Erythroblast (primary cell): ENCODE measurements at regions not wholly inside any gene's neighbourhood (a gene's known extent, or its start where the extent isn't known, plus 50 kb on each side); places are given as distances from the start of the nearest gene placed in this dataset.

ENCODE experiments used
- DNase-seq, 2 experiments: peaks; one replicate each; lab custom pipeline; 2025; lab: John Stamatoyannopoulos, UW
- GATA1 ChIP-seq: IDR thresholded peaks from 2 replicates; pipeline ENCODE4 v1.6.1; 2011; ENCODE audit warnings: low read depth, mild to moderate bottlenecking, control low read depth, low read length, moderate library complexity
- POLR2A ChIP-seq: IDR thresholded peaks from 2 replicates; pipeline ENCODE4 v1.6.1; 2011; ENCODE audit warnings: mild to moderate bottlenecking, low read length

DNA sequence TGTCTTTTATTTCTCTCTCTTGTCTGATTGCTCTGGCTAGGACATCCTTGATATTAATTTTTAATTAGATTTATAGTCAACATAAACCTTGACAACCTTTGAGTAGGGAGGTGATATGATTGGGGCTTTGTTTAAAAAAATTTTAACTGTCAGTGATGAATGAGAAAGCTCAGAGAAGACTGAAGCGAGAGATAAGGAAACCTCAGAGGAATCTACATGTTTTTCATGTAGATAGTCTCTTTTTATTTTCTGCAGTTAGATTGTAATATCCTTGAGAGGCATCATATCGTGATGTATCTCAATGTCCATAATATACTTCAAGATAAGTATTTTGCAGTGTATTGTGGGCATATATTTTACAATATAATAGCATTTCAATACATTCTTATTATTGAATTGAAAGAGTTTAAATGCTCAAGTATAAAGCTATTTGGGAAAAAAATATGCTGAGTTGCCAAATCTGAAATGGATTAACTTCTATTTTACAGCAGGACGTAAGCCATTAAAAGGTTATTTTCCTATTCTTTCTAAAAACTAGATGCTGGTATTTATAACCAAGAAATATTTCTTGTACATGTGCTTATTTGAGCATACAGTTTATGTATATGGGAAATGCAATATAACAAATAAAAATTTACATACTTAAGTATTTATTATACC, 802.4 kb upstream of the ADGRL4 start:
- DNase-seq = peak in 1 of 2 experiments; percentile 3
- no peak for TF ChIP-seq POLR2A
- TF ChIP-seq GATA1 = no peak

DNA sequence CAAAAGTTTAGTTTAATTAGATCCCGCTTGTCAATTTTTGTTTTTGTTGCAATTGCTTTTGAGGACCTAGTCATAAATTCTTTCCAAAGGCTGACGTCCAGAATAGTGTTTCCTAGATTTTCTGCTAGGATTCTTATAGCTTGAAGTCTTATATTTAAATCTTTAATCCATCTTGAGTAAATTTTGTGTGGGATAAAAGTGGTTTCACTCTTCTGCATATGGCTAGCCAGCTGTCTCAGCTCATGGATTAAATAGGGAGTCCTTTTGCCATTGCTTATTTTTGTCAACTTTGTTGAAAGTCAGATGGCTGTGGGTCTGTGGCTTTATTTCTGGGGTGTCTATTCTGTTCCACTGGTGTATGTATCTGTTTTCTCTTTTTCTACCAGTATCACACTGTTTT, 801.3 kb upstream of the ADGRL4 start:
- TF ChIP-seq POLR2A (no peak), GATA1 (no peak)
- DNase-seq = no peak

DNA sequence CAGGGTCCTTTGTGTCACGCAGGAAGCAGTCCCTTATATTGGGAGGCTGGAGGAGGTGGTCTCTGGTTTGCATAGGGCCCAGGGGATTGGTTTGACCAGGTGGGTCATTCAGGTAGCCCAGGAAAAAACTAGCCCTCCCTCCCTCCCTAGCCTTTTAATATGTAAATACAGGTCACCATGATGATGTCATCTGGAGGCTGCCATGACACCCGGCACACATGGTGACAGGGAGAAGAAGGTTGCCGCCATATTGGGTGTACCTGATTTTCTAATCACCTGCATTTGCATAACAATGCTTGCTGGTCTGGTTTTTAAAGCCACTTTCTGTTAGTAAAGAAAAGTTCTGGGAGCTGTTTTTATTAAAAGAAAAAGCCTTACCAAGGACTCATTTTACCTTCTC, 791.0 kb upstream of the ADGRL4 start:
- no peak for TF ChIP-seq POLR2A
- no peak for TF ChIP-seq GATA1
- DNase-seq = no peak

DNA sequence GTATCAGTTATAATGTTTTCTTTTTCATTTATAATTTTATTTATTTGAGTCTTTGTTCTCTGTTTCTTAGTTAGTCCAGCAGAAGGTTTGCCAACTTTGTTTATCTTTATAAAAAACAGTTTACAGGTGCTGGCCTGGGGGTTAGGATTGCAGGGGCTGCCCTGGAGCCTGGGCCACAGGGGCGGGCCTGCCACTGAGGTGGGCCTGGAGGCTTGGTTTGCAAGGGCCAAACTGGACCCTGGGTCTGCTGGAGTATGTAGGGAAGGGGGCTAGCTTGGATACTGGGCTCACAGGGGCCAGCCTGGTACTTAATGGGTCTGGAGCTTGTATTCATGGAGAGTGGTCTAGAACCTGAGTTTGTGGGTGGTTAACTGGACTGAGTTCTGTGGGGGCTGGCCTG, 789.9 kb upstream of the ADGRL4 start:
- DNase-seq = no peak
- TF ChIP-seq POLR2A = no peak
- TF ChIP-seq GATA1 = no peak

DNA sequence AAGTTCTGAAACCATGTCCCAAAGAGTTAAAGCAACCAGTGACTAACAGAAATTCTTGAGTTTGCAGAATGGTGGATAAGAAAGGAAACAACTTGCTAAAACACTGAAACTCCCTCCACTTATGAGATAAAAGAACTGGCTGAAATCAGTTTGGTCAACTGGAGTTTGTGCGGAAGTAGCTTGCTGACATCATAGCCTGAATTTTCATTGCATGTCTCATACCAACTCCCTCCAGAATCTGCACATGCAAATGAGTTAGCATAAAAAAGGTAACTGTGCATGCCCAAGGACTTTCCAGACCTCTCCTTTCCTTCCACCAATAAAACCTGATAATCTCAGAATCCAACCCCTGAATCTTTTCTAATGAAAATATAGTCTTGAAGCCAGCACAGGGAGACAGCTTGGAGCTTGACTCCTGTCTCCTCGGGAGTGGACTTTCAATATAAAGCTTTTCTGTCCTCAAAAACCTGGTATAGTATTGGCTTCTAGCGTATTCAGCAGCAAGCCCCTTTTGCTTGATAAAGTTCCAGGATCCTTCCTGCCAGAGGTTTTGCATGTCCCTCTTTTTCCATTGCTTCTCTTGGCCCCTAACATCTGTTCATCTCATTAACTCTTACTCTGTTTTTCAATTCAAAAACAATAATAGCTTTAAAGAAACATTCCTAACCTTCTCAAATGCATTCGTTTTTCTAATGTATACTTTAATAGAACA, 785.8 kb upstream of the ADGRL4 start:
- no peak for DNase-seq
- TF ChIP-seq POLR2A (no peak), GATA1 (no peak)

DNA sequence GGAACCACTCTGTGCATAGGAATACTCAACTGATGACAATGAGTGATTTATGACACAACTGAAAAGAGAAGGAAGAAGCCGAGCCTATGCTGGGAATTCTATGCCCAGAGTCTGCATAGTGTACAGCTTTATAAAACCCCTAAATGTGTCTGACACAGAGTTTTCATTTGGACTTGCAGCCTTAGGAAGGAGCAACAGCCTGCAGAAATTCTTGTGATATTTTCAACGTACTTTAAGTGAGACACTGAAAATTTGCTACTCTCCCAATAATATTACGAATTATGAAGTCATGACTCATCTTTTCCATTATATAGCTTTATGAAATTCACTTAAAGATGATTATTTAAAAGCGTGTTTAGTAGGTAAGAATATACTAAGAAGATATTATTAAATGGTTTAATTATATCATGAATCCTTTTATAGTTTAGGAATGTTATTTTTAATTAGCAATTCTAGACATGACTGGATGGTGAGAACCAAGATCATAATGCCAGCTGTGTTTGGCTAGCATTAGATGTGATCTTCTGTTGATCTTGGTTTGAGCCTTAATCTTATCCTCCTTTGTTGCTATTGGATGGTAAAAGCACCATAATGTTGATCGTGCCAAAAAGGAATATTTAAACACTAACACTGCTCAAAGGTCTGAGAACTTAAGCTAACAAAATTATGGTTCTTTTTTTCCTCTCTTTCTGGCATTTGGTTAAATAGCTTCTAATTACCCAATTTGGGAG, 785.1 kb upstream of the ADGRL4 start:
- no peak for DNase-seq

DNA sequence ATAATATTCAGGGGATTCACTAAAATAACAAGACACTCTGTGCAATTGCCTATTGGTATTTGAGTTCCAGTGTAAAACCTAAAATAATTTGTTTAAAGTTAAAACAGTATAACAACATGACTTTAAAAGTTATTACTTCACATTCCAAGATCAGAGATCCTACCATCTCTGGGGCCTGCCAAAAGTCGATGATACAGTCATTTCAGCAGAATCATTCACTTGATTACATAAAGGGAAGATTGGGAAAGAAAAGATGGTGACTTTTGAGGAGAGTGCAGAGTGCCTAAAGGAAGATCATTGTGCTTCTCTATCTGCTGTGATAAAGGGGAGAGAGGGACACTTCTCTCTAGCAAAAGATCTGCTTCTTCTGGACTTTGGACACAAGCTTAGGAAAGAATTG, 784.4 kb upstream of the ADGRL4 start:
- TF ChIP-seq POLR2A (no peak), GATA1 (no peak)
- DNase-seq = no peak

More for the DNA sequence above, 785.1 kb upstream of the ADGRL4 start:
- TF ChIP-seq POLR2A (no peak), GATA1 (no peak)

DNA sequence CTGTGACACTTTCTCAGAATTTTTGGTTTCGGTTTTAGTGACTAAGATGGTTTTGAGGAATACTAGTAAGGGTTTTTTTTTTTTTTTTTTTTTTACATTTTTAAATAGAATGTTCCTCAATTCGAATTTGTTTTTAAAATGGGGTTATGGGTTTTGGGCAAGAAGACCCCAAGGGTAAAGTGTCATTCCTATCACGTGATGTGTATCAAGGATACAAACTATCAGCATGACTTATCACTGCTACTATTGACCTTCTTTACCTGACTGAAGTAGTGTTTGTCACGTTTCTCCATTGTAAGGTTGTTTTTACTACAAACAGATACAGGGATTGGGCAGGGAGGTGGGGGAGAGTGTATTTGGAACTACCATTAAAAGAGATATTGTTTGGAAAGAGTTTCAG, 781.1 kb upstream of the ADGRL4 start:
- TF ChIP-seq GATA1 = no peak
- TF ChIP-seq POLR2A = no peak
- DNase-seq = no peak

DNA sequence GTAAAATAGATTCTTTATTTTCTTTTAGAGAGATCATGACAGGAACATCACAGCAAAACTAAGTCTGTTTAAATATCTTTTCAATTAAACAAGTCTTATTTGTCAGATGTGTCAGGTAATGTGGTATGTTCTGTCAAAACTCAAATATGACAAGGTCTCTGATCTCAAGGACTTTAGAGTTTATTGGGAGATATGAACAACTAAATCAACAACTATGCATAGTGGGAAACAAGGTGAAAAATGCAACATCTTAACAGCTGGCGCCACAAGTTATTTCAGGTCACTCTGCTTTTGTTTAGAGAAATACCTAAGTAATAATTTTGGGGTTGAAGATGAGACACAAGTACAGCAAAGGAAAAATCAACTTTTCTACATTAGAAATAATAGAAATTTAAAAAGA, 779.4 kb upstream of the ADGRL4 start:
- no peak for DNase-seq
- no peak for TF ChIP-seq GATA1
- no peak for TF ChIP-seq POLR2A

DNA sequence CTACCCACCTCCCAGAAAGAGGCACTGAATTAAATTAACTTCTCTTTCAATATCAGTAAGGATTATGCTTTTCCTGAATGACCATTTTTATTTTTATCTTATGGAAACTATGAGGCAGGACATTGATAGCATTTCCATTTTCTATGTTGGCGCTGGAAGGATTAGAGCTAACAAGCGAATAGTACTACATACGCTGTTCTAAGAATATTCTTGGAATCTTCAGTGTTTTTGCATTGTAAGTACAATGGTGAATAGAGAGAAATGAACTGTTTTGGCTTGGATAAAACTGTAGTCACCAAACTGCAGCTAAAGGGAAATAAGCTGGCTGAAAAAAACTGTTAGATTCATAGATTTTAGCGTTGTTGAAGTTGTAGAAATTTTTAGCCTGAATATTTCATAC, 779.0 kb upstream of the ADGRL4 start:
- TF ChIP-seq POLR2A (no peak), GATA1 (no peak)
- no peak for DNase-seq

DNA sequence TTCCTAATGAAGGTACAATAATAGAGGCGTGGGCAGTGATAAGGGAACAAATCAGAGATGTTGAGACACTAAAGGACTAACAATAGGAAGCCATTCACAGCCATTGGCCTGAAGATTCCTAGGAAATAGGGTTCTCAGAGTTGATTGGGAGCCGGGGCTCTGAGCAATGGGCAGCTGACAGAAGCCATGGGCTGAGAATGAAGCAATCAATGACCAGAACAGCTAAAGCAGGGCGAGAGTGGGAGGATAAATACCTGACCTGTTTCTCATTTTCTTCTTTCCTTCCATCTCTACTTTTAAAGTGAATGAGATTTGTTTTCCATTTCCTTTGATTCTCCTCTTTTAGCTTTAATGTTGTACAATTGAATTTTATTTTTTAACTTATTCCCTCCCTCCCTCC, 774.7 kb upstream of the ADGRL4 start:
- no peak for DNase-seq
- no peak for TF ChIP-seq GATA1
- no peak for TF ChIP-seq POLR2A

DNA sequence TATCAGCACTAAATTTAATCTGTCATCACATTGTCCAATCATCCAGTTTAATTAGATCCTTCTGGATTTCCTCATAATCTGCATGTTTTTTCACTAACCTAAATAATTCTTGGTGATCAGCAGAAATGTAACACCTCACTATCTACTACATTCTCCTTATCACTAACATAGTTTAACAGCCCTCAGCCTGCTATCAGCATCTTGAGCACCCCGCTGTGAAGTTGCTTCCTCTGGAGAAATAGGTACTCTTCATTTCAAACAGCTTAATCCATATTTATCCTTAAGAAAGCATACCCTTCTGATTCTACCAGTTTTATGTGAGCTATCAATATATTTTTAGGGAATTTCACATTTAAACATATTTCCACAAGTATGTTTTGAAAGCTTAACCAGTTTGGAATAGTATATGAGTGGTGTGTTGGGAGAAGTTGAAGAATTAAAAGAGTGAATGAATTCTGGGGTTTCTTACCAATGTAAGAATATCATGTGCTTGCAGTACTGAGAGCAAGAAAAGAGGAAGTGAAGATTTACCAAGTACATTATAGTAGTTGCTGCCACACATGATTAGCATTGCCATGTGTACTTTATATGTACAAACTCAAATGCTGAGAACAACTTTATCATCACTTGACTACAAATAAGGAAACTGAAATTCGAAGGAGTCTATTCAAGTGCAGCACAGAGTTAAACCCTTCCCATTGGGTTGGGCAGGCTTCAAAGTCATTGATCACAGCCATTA, 771.1 kb upstream of the ADGRL4 start:
- TF ChIP-seq GATA1 (no peak), POLR2A (no peak)
- DNase-seq = no peak

DNA sequence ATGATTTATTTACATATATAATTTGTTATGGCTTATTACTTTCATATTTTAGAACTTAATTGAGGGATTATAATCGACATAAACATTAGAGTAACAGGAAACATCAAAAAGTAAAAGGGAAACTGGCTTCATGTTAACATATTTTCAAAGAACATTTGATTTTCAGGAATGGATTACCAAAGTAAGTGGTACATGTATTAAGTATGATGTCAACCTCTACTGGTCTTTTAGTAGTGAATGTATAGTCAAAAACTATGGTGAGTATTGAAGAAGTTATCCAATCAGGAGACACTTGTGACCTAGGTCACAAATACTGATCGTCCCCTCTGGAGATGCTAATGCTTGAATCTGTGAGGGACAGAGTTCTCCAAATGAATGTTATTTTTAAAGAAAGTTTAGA, 768.9 kb upstream of the ADGRL4 start:
- no peak for DNase-seq
- TF ChIP-seq GATA1 = no peak

DNA sequence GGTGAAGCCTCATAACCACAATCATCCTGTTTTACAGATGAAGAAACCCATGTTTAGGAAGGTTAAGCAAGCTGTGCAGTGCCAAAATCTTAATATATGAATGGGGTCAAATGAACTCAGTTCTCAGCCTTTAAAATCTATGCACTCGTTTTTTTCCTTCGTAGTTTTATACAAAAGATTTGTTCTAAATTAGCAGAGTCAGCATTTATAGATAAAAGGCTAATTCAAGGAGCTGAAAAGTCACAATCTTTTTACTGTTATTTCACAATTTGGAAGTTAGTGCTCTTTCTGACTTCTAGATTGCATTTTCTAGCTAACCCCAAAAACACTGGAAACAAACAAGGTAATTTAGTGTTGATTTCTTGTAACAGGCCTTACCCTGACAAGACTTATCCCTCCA, 766.9 kb upstream of the ADGRL4 start:
- no peak for TF ChIP-seq GATA1
- no peak for TF ChIP-seq POLR2A
- DNase-seq = no peak
